ENCODE measurements at regions not wholly inside any gene's neighbourhood (a gene's known extent, or its start where the extent isn't known, plus 50 kb on each side); places are given as distances from the start of the nearest gene placed in this dataset.
"Not testable (repeated sequence)": the region's sequence is repeated elsewhere in the genome, so short reads cannot be mapped to it uniquely, and the experiment has no call there.

DNA sequence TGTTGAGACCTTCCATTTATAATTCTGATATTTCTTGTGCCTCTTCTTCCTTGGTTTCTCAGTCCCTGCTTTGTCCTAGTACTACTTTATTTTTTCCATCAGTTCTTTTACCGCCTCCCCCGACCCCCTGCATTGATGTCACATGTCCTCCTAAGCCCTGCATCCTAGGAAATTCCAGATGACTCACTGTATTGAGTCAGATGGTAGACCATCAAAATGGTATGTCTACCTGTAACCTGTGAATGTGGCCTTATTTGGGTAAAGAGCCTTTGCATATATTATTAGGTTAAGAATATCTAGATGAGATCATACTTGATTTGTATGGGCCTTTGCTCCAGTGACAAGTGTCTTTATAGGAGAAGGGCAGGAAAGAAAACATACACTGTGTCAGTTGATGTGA lies 515.3 kb upstream of the CA10 start:
- Mint-ChIP-seq H3K36me3 (no peaks in the 10 kb centered on the region), H3K4me3 (no peak overlapping the region), H3K9me3 (peaks cover 2% of the 10 kb centered on the region), H3K27me3 (no peaks in the 10 kb centered on the region), H3K27ac (no peak overlapping the region), H3K4me1 (no peaks in the 10 kb centered on the region)
- DNase-seq = no peak

DNA sequence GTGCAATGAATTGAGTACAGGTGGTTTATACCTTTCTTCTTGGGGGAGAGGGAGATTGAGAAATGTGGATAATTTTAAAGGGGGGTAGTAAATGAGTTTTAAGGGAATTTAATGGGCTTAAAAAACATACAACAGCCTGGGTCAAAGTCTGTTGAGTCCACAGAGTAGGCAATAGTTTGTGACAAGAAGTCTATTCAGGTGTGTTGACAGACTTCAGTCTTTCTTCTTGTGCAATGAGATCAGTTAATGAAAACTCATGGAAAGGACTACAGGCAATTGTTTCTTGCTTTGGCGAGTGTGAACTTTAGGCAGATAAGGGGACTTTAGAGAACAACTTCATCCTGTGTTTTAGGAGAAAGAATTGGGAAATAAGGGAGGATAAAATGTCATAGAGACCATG lies 507.8 kb upstream of the CA10 start:
- H3K4me1 Mint-ChIP-seq = no peaks in the 10 kb centered on the region
- DNase-seq = no peak
- no peak overlapping the region for H3K27ac Mint-ChIP-seq
- H3K36me3 Mint-ChIP-seq = no peaks in the 10 kb centered on the region
- no peak overlapping the region for H3K4me3 Mint-ChIP-seq
- H3K27me3 Mint-ChIP-seq = no peaks in the 10 kb centered on the region
- peaks cover 4% of the 10 kb centered on the region for H3K9me3 Mint-ChIP-seq

DNA sequence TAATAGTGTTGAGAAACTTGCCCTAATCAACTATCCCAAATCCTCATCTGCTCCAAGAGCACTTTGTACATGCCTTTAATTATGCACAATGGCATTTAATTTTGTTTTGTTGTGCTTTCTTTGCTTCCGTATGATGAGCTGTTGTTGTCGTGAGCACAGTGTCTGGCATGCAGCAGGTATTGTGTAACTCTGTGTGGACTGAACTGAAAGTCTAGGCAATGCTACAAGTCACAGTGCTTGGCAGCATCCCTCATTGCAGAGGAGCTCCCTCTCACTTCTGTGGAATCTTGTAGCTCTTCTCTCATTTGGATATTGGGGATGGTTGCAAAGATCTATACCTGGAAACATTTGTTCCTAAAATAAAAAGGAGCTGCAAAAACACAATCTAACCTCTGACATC lies 502.2 kb upstream of the CA10 start:
- no peak for DNase-seq
- H3K36me3 Mint-ChIP-seq = no peaks in the 10 kb centered on the region

DNA sequence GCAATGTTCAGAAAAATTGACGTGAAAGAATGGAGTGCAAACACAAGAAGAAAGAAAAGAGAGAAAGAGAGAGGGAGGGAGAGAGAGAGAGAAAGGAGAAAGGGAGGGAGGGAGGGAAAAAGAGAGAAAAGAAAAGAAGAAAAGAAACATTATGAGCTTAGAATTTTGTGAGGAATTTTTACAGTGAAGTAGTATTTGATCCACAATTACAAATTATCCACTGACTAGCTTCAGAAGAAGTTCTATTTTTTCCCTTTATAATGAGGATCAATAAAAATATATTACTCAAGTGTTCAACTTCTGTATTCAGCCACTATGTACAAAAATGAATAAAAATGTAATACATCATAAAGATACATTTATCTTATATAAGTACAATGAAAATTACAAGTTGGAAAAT lies 494.5 kb upstream of the CA10 start:
- Mint-ChIP-seq H3K27ac (no peak overlapping the region), H3K4me1 (no peaks in the 10 kb centered on the region), H3K9me3 (peaks cover 8% of the 10 kb centered on the region), H3K36me3 (no peaks in the 10 kb centered on the region), H3K4me3 (no peak overlapping the region), H3K27me3 (no peaks in the 10 kb centered on the region)
- no peak for DNase-seq

More for the DNA sequence above, 502.2 kb upstream of the CA10 start:
- no peaks in the 10 kb centered on the region for H3K27me3 Mint-ChIP-seq
- no peaks in the 10 kb centered on the region for H3K4me1 Mint-ChIP-seq
- H3K4me3 Mint-ChIP-seq = no peak overlapping the region
- no peak overlapping the region for H3K27ac Mint-ChIP-seq
- H3K9me3 Mint-ChIP-seq = peaks cover 1% of the 10 kb centered on the region

DNA sequence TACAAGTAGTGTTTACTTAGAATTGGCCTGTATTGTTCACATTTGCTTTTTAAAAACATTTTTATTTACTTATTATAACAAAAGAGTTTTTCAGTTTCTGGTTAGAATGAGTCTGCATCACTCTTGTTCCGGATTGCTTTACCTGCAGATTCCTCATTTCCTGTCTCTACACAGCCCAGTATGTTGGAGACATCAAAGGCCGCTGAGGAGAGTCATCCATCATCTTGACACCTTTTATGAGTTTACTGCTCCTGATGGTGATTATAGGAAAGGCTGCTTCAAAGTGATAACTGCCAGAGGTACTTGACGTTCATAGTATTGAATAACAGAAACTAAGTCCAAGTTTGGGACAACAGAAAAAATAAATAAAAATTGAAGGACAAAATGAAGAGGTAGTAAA lies 490.5 kb upstream of the CA10 start:
- Mint-ChIP-seq H3K36me3 (no peaks in the 10 kb centered on the region), H3K4me1 (no peaks in the 10 kb centered on the region), H3K4me3 (no peak overlapping the region), H3K27me3 (no peaks in the 10 kb centered on the region), H3K9me3 (peaks cover 7% of the 10 kb centered on the region), H3K27ac (no peak overlapping the region)
- no peak for DNase-seq

DNA sequence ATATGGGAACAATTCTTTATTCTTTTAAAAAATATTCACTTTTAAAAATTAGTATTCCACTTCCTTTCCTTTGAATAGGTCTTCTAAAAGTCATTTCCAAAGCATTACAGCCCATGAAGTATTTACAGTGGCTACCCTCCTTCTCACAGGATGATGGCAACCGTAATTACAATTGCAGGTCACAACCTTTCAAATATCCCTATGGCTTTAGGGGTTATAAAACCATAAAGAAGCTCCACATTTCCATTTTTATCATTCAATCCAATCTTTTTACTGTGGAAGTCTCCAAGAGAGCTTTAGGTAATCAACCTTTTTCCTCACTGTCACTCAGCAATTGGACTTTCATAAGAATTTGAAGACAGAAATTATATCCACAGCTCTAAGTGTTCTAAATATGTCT lies 488.9 kb upstream of the CA10 start:
- Mint-ChIP-seq H3K4me3 (no peak overlapping the region), H3K27me3 (no peaks in the 10 kb centered on the region), H3K9me3 (peaks cover 6% of the 10 kb centered on the region), H3K27ac (no peak overlapping the region), H3K36me3 (no peaks in the 10 kb centered on the region), H3K4me1 (no peaks in the 10 kb centered on the region)
- no peak for DNase-seq

DNA sequence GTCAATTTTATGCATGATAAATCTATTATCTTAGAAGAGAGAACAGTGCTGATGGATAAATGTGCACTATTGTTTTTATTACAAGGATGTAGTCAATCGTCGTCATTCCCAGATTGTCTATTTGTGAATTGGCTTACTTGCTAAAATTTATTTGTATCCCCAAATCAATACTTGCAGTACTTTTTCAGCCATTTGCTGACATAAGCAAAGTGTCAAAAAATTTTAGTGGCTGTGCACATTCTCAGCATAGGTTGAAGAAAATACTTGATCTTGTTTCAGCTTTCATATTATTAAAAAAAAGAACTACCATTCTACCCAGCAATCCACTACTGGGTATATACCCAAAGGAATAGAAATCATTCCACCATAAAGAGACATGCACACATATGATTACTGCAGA lies 477.9 kb upstream of the CA10 start:
- peaks cover 2% of the 10 kb centered on the region for H3K9me3 Mint-ChIP-seq
- H3K4me3 Mint-ChIP-seq = no peak overlapping the region
- no peaks in the 10 kb centered on the region for H3K4me1 Mint-ChIP-seq
- H3K36me3 Mint-ChIP-seq = no peaks in the 10 kb centered on the region
- DNase-seq = no peak
- no peak overlapping the region for H3K27ac Mint-ChIP-seq
- no peaks in the 10 kb centered on the region for H3K27me3 Mint-ChIP-seq

DNA sequence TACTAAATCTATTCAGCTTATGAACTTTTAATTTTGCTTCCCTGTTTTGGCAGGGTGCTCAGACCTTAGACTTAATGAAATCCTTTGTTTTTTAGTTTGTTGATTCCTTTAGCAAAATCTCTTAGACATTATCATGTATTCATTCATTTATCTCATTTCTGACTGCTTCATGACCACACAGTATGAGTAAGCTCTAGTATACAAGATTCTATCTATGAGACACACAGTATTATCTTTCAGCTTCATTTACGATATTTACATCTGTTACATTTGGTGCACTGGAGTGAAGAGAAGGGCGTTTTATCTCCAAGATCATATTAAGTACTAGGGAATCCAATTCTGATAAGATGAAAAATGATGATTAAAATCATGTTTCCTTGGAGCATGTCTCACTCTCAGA lies 448.1 kb upstream of the CA10 start:
- no peak for DNase-seq
- H3K36me3 Mint-ChIP-seq = no peaks in the 10 kb centered on the region
- no peaks in the 10 kb centered on the region for H3K9me3 Mint-ChIP-seq
- no peaks in the 10 kb centered on the region for H3K4me1 Mint-ChIP-seq
- no peaks in the 10 kb centered on the region for H3K27me3 Mint-ChIP-seq
- H3K4me3 Mint-ChIP-seq = no peak overlapping the region
- H3K27ac Mint-ChIP-seq = no peak overlapping the region

DNA sequence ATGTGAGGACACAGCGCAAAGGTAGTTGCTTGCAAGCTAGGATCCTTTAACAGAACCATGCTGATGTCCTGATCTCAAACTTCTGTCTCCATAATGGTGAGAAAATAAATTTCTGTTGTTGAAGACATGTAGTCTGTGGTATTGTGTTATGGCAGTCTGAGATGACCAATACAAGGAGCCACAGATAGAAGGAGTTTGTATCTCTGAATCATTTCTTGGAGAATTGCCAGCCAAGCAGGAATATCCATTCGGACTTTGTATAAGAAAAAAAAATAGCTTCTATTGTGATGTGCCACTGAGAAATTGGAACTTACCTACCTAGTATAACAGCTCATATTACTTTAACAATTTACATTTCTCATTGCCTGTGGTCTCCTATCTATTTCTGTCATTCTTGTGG lies 447.6 kb upstream of the CA10 start:
- Mint-ChIP-seq H3K4me3 (no peak overlapping the region), H3K4me1 (no peaks in the 10 kb centered on the region), H3K27ac (no peak overlapping the region), H3K27me3 (no peaks in the 10 kb centered on the region), H3K36me3 (no peaks in the 10 kb centered on the region), H3K9me3 (no peaks in the 10 kb centered on the region)
- no peak for DNase-seq

DNA sequence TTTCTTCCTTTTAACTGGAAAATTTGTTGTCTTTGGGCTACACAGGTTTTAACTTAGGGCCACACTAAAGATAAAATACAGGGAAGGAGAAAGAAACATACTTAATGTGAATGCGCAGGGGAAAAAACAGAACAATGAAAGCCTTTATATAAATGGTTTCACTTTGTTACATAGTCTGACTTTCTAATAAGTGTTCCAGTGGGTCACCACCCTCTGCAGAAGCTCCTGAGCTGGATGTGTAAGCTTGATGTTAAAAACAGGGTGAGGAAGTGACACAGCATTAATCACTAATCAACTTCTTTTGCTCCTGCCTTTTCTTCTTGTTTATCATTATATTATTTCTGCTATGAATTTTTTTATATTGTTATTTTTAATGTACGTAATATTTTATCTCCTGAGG lies 445.6 kb upstream of the CA10 start:
- no peaks in the 10 kb centered on the region for H3K4me1 Mint-ChIP-seq

DNA sequence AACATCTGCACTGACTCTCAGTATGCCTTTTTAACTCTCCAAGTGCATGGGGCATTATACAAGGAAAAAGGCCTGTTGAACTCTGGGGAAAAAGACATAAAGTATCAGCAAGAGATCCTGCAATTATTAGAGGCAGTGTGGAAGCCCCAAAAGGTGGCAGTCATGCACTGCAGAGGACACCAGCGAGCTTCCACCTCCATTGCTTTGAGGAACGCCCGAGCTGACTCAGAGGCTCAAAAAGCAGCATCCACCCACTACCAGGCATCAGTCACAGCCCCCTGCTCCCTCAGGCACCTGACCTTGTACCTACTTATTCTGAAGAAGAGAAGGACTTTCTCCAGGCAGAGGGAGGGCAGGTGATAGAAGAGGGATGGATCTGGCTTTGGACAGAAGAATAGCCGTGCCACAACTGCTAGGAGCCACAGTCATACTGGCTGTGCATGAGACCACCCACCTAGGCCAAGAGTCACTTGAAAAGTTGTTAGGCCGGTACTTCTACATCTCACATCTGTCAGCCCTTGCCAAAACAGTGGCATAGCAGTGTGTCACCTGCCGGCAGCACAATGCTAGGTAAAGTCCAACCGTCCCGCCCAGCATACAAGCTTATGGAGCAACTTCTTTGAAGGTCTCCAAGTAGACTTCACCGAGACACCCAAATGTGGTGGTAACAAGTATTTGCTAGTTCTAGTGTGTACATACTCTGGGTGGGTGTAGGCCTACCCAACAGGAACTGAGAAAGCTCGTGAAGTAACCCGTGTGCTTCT lies 439.1 kb upstream of the CA10 start:
- not testable (repeated sequence) for H3K27ac Mint-ChIP-seq, H3K36me3 Mint-ChIP-seq, H3K4me3 Mint-ChIP-seq, H3K9me3 Mint-ChIP-seq, H3K27me3 Mint-ChIP-seq, DNase-seq, H3K4me1 Mint-ChIP-seq

More for the DNA sequence above, 445.6 kb upstream of the CA10 start:
- Mint-ChIP-seq H3K27ac (no peak overlapping the region), H3K36me3 (no peaks in the 10 kb centered on the region), H3K4me3 (no peak overlapping the region), H3K27me3 (no peaks in the 10 kb centered on the region), H3K9me3 (no peaks in the 10 kb centered on the region)
- no peak for DNase-seq

DNA sequence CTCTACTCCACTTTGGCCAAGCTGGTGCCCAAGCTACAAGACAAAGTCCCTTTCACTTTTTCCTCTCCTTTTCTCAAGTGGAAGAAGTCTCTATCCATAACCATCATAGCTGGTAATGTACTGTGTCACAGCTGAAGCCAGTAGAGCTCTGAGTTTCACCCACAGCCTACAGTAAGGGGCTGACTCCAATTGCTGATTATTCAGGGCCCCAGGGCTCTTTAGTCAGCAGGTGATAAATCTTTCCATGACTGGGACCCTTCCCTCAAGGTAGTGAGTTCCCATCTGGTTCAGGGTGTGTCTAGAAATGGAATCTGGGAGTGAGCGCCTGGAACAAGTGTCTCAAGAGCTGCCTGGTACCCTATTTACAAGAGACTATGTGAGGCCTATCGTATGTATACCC lies 436.0 kb upstream of the CA10 start:
- Mint-ChIP-seq H3K9me3 (peaks cover 8% of the 10 kb centered on the region), H3K27ac (no peak overlapping the region), H3K36me3 (no peaks in the 10 kb centered on the region), H3K4me3 (no peak overlapping the region), H3K4me1 (no peaks in the 10 kb centered on the region), H3K27me3 (no peaks in the 10 kb centered on the region)
- DNase-seq = no peak

DNA sequence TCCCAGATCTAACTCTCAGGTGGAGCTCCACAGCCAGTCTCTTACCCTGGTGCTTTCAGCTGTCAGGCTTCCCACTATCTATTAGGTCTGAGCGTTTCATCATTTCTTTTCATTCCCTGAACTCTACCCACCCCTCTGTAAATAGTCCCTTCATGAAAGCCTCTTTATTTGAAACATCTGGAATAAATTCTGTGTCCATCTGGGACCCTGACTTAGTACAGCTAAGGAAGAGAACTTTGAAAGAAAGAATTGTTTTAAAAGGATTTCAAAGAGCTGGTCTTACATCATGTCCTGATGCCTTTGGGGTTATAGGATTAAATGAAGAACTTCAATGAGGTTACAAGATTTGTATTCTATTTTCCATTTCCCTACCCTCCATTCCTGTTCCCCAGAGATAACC lies 388.5 kb upstream of the CA10 start:
- H3K4me3 Mint-ChIP-seq = no peak overlapping the region
- no peak for DNase-seq
- no peak overlapping the region for H3K27ac Mint-ChIP-seq
- H3K9me3 Mint-ChIP-seq = no peaks in the 10 kb centered on the region
- no peaks in the 10 kb centered on the region for H3K27me3 Mint-ChIP-seq
- H3K36me3 Mint-ChIP-seq = no peaks in the 10 kb centered on the region
- H3K4me1 Mint-ChIP-seq = no peaks in the 10 kb centered on the region

DNA sequence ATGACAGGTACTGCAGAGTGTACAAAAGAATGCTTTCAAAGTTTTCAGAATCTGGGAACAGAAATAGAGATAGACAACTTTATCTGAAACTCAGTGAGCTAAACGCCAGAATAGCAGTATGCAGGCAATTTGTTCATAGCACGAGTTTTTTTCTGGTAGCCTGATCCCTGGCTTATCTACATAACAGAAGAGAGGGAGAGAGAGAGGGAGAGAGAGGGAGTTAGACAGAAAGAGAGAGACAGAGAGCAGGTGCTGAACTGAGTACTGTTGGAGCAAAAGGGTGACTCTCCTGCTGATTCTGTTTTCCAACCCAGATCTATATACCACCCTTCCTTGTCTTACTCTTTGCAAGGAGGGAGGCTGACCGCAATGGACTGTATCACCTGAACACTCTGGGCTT lies 388.0 kb upstream of the CA10 start:
- H3K36me3 Mint-ChIP-seq = no peaks in the 10 kb centered on the region
- no peaks in the 10 kb centered on the region for H3K9me3 Mint-ChIP-seq
- no peak for DNase-seq
- no peak overlapping the region for H3K4me3 Mint-ChIP-seq
- H3K27me3 Mint-ChIP-seq = no peaks in the 10 kb centered on the region
- no peaks in the 10 kb centered on the region for H3K4me1 Mint-ChIP-seq
- no peak overlapping the region for H3K27ac Mint-ChIP-seq

DNA sequence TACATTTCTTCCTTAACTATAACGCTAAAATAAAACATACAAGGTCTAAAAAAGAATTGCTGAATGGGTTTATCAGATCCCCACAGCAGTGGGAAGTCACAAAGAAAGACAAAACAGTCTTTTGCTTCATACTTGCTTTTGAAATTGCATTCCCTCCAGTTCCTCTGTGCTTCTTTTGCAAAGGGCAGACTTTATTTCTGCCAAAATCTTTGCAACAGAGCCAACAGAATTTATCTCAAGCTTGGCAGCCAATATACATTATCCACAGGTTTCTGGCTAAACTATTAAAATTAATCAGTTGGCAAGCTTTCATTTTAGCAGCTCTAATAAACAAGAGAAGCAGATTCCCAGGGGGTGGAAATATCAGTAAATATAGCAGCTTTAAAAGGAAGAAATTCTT lies 378.9 kb upstream of the CA10 start:
- no peak overlapping the region for H3K27ac Mint-ChIP-seq
- H3K4me3 Mint-ChIP-seq = no peak overlapping the region
- no peaks in the 10 kb centered on the region for H3K4me1 Mint-ChIP-seq
- no peaks in the 10 kb centered on the region for H3K27me3 Mint-ChIP-seq
- H3K9me3 Mint-ChIP-seq = no peaks in the 10 kb centered on the region
- no peaks in the 10 kb centered on the region for H3K36me3 Mint-ChIP-seq
- DNase-seq = no peak

DNA sequence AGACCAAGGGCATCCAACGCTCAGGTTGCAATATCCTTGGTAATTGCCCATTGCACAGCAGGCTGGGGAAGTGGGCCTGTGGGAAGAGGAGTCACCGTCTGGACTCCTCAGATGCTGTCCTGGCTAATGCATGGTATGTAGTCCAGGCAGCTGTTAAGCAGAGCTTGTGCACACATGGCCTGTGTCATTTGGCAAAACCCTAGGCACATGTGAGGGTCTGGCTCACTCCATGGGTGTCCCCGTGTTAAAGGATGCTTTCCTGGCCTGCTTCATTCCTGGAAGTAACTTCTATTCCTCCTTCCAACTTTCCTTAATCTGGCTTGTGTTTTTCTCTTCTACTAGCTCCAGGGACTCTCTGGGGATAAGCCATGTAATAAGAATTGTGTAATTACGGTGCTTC lies 378.0 kb upstream of the CA10 start:
- DNase-seq = no peak
- H3K27me3 Mint-ChIP-seq = no peaks in the 10 kb centered on the region
- H3K27ac Mint-ChIP-seq = no peak overlapping the region
- H3K4me3 Mint-ChIP-seq = no peak overlapping the region
- H3K9me3 Mint-ChIP-seq = no peaks in the 10 kb centered on the region
- H3K36me3 Mint-ChIP-seq = no peaks in the 10 kb centered on the region
- H3K4me1 Mint-ChIP-seq = no peaks in the 10 kb centered on the region
